WERI-Rb-1 (cell line): ENCODE measurements at regions not wholly inside any gene's neighbourhood (a gene's known extent, or its start where the extent isn't known, plus 50 kb on each side); places are given as distances from the start of the nearest gene placed in this dataset.
A peak's percentile ranks its signal among the peaks of the same experiment; 100 is the strongest.

Experiments used
- DNase-seq: peaks from one replicate; pipeline ENCODE4 v3.0.0-alpha.2; 2020
- H3K27ac ChIP-seq: fragments of 250-450 bp; sonication (Bioruptor Pico); 2 replicates; pipeline ENCODE4 v1.5.1; 2020; ENCODE audit warnings: mild to moderate bottlenecking, moderate library complexity
- H3K27me3 ChIP-seq: fragments of 250-450 bp; sonication (Bioruptor Pico); 2 replicates; pipeline ENCODE4 v1.5.1; 2021; ENCODE audit warnings: mild to moderate bottlenecking, low read depth, moderate library complexity; ENCODE audit not compliant: insufficient read depth, severe bottlenecking
- H3K36me3 ChIP-seq: fragments of 250-450 bp; sonication (Bioruptor Pico); 2 replicates; pipeline ENCODE4 v1.5.1; 2020; ENCODE audit warnings: mild to moderate bottlenecking, moderate library complexity
- H3K4me3 ChIP-seq: 2 replicates; pipeline ENCODE4 v1.5.1; 2011; ENCODE audit warnings: low read depth, mild to moderate bottlenecking, control low read depth, low read length
- H3K9me3 ChIP-seq: fragments of 250-450 bp; sonication (Bioruptor Pico); 2 replicates; pipeline ENCODE4 v1.5.1; 2021; ENCODE audit warnings: mild to moderate bottlenecking, moderate library complexity; ENCODE audit not compliant: severe bottlenecking
- TF ChIP-seq, protein P1 (sequence below): IDR thresholded peaks from 2 replicates; pipeline ENCODE4 v1.5.1; 2011; ENCODE audit warnings: low read depth, mild to moderate bottlenecking, control low read depth, inconsistent platforms, low read length

DNA sequence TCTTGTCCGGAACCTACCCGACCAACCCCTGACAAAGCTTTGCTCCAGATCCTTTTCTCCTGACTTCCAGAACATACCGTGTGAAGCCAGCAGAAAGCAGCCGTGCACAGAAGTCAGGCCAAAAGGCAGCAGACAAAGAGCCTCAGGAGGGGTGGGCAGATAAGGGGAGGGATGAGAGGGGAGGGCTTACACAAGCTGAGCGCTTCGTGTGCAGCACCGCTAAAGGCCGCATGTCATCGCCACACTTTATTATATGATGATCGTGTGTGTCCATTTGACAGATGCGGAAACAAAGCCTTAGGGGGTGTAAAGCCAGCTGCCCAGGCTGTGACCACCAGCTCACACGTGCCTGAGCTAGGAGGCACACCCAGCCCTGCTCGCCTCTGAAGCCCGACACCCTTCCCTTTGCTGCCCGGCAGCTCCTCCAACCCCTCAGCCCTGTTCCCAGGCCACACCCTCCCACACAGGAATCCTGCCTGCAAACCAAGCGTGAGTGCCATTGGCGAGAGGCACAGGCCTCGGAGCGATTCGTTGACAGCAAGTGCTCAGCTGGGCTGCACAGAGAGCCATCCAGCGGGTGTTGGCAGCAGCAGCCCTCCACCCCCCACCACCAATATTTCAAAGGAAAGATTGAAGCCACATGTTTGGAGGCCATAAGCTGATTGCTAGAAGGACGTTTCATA, 170.5 kb upstream of the SMIM23 start:
- H3K36me3 ChIP-seq, result no peaks in the 10 kb centered on the region
- TF ChIP-seq, protein P1, sequence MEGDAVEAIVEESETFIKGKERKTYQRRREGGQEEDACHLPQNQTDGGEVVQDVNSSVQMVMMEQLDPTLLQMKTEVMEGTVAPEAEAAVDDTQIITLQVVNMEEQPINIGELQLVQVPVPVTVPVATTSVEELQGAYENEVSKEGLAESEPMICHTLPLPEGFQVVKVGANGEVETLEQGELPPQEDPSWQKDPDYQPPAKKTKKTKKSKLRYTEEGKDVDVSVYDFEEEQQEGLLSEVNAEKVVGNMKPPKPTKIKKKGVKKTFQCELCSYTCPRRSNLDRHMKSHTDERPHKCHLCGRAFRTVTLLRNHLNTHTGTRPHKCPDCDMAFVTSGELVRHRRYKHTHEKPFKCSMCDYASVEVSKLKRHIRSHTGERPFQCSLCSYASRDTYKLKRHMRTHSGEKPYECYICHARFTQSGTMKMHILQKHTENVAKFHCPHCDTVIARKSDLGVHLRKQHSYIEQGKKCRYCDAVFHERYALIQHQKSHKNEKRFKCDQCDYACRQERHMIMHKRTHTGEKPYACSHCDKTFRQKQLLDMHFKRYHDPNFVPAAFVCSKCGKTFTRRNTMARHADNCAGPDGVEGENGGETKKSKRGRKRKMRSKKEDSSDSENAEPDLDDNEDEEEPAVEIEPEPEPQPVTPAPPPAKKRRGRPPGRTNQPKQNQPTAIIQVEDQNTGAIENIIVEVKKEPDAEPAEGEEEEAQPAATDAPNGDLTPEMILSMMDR, result no peak
- no peak for DNase-seq
- no peaks in the 10 kb centered on the region for H3K9me3 ChIP-seq
- H3K27me3 ChIP-seq, result no peaks in the 10 kb centered on the region
- no peak overlapping the region for H3K27ac ChIP-seq
- H3K4me3 ChIP-seq, result no peak overlapping the region

DNA sequence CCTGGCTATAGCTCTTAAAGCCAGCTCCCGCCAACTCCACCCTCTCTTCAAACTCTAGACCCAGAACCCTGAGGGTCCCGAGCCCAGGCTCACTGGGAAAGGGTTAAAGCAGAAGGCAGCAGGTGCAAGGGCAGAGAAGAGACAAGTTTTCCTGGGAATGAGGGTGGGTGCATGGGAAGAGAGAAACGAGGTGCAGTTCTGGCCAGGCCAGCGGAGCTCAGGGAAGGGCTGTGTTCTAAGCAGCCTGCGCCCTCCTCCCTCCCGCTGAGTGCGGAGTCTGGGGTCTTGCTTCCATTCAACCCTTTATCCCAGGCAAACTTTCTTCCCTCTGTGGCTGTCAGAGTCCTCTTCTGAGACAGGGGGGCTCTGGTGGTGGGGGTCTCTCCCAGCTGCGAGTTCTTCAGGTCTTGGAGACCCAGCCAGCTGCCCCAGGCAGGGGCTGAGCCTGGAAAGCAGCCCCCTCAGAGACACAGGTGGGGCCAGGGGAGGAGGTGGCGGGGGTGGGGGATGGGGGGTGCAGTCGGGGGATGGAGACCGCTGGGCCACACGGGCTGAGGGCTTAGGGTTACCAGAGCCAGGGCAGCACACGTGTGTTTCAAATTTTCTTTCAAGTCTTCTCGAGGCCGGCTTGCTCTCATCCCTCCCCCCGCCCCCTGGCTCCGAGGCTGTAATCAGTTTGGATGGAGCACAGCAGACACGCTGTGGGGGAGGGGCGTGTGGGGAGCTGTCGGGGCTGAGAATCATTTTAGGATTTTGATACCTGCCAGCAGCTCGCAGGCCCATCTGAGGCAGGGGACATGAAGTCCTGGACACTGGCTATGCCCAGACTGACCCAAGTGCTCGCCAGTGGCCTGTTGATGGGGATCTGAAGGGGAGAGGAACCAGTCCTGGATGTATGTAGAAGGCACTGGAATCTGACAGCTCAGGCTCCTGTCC, 169.6 kb upstream of the SMIM23 start:
- Histone ChIP-seq H3K4me3 (no peak overlapping the region), H3K9me3 (no peaks in the 10 kb centered on the region), H3K36me3 (no peaks in the 10 kb centered on the region), H3K27ac (no peak overlapping the region), H3K27me3 (no peaks in the 10 kb centered on the region)
- DNase-seq, result peak; percentile 19
- TF ChIP-seq, protein P1, result no peak

DNA sequence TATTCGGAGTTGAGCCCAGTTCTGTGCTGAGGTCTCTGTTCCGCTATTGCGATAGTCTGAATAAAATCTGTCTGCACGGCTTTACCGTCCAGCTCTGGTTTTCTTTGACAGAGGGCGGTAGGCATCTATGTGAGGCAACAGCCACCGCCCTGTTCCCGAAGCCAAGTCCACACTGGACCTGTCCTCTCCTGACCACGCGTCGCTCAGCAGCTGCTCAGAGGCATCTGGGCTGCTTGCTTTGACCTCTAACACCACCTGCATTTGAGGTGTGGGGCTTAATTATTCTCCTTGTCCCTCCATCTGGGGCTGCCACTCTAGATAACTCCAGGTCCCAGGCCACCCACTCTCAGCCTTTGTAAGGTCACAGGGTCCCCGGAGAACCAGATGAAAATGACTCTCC, 168.4 kb upstream of the SMIM23 start:
- Histone ChIP-seq H3K27ac (no peak overlapping the region), H3K36me3 (no peaks in the 10 kb centered on the region), H3K27me3 (no peaks in the 10 kb centered on the region), H3K9me3 (no peaks in the 10 kb centered on the region), H3K4me3 (no peak overlapping the region)
- TF ChIP-seq, protein P1, result no peak
- DNase-seq, result no peak

DNA sequence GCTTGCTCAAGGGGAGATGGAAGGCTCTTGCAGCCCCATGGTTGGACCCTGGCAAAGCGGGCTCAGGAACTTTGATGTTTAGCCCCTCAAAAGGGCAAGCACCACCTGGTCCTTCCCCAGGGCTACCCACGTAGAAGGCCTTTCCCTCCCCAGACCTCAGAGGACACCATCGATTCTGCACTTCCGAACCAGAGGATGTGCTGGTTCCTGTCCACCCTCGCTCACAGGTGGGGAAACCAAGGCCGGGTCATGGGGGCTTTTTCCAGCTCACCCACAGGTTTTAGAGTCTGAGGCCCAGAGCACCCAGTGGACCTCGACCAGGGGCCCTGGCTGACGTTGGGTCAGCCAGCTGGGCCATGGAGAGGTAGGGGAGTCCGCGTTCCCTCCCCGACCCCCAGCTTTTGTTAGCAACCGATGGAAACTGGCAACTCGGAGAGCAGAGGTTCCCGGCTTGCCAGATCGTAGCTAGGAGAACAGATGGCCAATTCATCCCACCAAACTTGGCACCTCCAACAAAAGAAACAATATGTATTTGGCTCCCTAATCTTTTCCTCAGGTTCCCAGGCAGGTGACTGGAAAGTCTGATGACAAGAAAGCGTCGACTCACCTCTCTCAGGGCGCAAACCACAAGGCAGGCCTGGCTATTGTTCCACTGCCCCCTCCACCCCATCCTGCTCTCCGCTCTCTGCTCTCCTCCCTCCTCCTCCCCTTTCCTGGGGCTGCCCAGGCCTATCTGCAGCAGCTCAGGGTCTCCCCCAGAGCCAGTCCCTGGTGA, 167.6 kb upstream of the SMIM23 start:
- Histone ChIP-seq H3K4me3 (no peak overlapping the region), H3K9me3 (no peaks in the 10 kb centered on the region), H3K27me3 (no peaks in the 10 kb centered on the region), H3K36me3 (no peaks in the 10 kb centered on the region), H3K27ac (no peak overlapping the region)
- TF ChIP-seq, protein P1, result no peak
- no peak for DNase-seq

DNA sequence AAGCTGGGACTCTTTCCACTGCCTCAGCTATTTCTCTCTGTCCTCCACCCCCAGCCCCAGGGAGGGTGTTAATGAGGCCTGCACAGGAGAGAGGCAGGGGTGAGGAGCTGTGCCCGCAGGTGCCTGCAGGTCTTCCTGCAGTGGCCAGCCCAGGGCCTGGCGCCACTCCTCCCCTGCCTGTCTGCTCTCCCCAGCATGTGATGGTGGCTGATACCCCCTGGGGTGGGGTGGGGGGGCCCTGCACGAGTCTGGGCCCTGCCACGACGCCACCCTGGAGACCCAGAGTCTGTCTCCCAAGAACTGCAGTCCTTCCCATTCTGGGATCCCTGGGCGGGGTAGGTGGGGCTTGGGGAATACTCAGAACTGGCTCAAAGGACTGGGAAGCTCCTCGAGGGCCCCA, 166.4 kb upstream of the SMIM23 start:
- TF ChIP-seq, protein P1, result no peak
- H3K27me3 ChIP-seq, result no peaks in the 10 kb centered on the region
- no peak for DNase-seq

More for the DNA sequence above, 166.4 kb upstream of the SMIM23 start:
- no peak overlapping the region for H3K4me3 ChIP-seq
- H3K27ac ChIP-seq, result no peak overlapping the region
- no peaks in the 10 kb centered on the region for H3K9me3 ChIP-seq
- H3K36me3 ChIP-seq, result no peaks in the 10 kb centered on the region
